Kidney epithelial cell (primary cell): ENCODE measurements at regions not wholly inside any gene's neighbourhood (a gene's known extent, or its start where the extent isn't known, plus 50 kb on each side); places are given as distances from the start of the nearest gene placed in this dataset.

Experiments used
- DNase-seq: peaks from one replicate; pipeline ENCODE4 v3.0.0-alpha.2; 2010; ENCODE audit warnings: low read depth
- H3K27me3 ChIP-seq: 2 replicates; pipeline ENCODE4 v1.6.0; 2011; ENCODE audit warnings: low read length; ENCODE audit not compliant: control insufficient read depth, insufficient read depth
- H3K36me3 ChIP-seq: 2 replicates; pipeline ENCODE4 v1.5.1; 2011; ENCODE audit warnings: low read length; ENCODE audit not compliant: control insufficient read depth, insufficient read depth
- H3K4me3 ChIP-seq: 2 replicates; pipeline ENCODE4 v1.5.1; 2011; ENCODE audit warnings: low read depth, mild to moderate bottlenecking, control low read depth, low read length
- TF ChIP-seq, protein P1 (sequence below): IDR thresholded peaks from 2 replicates; pipeline ENCODE4 v1.5.1; 2011; ENCODE audit warnings: mild to moderate bottlenecking, moderate library complexity, low read length, control low read depth, inconsistent platforms; ENCODE audit not compliant: insufficient read depth, poor library complexity, severe bottlenecking

DNA sequence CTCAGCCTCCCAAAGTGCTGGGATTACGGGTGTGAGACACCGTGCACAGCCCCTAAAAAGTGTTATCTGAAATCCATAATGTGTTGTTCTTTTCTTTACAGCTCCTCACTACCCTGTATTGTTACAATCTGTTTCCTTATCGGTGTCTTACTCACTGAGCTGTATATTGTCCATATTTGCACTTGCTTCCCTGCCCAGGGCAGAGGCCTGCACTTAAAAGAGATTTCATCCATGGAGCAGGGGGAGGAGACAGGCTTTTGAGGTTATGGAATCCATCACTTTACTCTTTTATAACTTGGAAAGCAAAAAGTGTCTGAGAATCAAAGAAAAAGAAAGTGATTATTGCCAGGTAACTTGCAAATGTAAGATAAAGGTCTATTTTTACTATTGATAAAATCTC lies 251.0 kb downstream of the DIO2 start:
- DNase-seq: no peak
- no peak overlapping the region for H3K4me3 ChIP-seq
- TF ChIP-seq, protein P1, sequence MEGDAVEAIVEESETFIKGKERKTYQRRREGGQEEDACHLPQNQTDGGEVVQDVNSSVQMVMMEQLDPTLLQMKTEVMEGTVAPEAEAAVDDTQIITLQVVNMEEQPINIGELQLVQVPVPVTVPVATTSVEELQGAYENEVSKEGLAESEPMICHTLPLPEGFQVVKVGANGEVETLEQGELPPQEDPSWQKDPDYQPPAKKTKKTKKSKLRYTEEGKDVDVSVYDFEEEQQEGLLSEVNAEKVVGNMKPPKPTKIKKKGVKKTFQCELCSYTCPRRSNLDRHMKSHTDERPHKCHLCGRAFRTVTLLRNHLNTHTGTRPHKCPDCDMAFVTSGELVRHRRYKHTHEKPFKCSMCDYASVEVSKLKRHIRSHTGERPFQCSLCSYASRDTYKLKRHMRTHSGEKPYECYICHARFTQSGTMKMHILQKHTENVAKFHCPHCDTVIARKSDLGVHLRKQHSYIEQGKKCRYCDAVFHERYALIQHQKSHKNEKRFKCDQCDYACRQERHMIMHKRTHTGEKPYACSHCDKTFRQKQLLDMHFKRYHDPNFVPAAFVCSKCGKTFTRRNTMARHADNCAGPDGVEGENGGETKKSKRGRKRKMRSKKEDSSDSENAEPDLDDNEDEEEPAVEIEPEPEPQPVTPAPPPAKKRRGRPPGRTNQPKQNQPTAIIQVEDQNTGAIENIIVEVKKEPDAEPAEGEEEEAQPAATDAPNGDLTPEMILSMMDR: no peak
- H3K27me3 ChIP-seq: no peaks in the 10 kb centered on the region
- no peaks in the 10 kb centered on the region for H3K36me3 ChIP-seq

DNA sequence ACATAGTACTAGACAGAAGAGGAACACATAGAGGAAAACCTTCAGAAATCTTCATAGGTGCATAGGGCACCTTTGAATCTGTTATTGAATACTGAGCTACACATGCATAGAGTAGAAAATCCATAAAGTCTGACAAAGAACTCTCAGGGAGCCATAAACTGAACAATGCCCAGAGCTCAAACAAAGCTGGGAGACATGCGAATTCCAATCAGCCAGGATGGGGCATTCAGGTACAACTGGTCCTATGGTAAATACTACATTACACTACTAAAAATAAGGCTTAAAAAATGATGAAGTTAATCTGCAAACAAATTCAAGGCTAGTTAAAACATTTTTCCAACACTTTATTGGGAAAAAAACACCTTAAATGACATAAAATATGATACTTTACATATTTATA lies 259.7 kb downstream of the DIO2 start:
- no peak for DNase-seq
- TF ChIP-seq, protein P1: no peak

GRCh38 chr14:79949906-79950305 lies 261.4 kb downstream of the DIO2 start:
- Histone ChIP-seq H3K36me3 (no peaks in the 10 kb centered on the region), H3K27me3 (no peaks in the 10 kb centered on the region), H3K4me3 (no peak overlapping the region)
- TF ChIP-seq, protein P1: no peak
- no peak for DNase-seq

More for the DNA sequence above, 259.7 kb downstream of the DIO2 start:
- Histone ChIP-seq H3K36me3 (no peaks in the 10 kb centered on the region), H3K27me3 (no peaks in the 10 kb centered on the region), H3K4me3 (no peak overlapping the region)

GRCh38 chr14:79947440-79948054 lies 263.8 kb downstream of the DIO2 start:
- Histone ChIP-seq H3K36me3 (no peaks in the 10 kb centered on the region), H3K27me3 (no peaks in the 10 kb centered on the region), H3K4me3 (no peak overlapping the region)
- no peak for DNase-seq
- TF ChIP-seq, protein P1: no peak

GRCh38 chr14:79939235-79939634 lies 272.1 kb downstream of the DIO2 start:
- TF ChIP-seq, protein P1: no peak
- H3K36me3 ChIP-seq: no peaks in the 10 kb centered on the region
- H3K27me3 ChIP-seq: no peaks in the 10 kb centered on the region
- DNase-seq: no peak
- no peak overlapping the region for H3K4me3 ChIP-seq

DNA sequence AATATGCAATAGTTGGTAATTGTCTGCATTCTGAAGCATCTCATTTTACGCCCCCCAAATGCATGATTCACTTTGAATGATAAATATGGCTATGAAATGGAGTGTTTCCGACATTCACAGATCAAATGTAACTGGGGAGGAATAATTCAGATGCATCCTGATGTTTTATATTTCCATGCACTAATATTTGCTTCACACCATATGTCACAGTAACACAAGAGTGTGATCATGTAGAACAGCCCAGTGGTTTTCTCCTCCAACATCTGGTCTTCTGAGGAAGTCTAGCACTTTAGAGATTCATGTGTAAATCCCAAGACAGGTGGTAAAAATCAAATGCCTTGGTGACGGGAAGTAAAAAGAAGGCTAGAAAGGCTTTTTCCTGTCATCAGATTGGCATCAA lies 273.1 kb downstream of the DIO2 start:
- H3K27me3 ChIP-seq: no peaks in the 10 kb centered on the region
- H3K36me3 ChIP-seq: no peaks in the 10 kb centered on the region
- DNase-seq: no peak
- H3K4me3 ChIP-seq: no peak overlapping the region
- TF ChIP-seq, protein P1: no peak
